Brain microvascular endothelial cell (primary cell): ENCODE measurements at regions not wholly inside any gene's neighbourhood (a gene's known extent, or its start where the extent isn't known, plus 50 kb on each side); places are given as distances from the start of the nearest gene placed in this dataset.

Experiments used
- DNase-seq: peaks from one replicate; pipeline ENCODE4 v3.0.0-alpha.2; 2020
- H3K27ac ChIP-seq: fragments of 250-450 bp; sonication (Bioruptor Pico); 2 replicates; pipeline ENCODE4 v1.5.1; 2020; ENCODE audit warnings: mild to moderate bottlenecking, moderate library complexity
- H3K27me3 ChIP-seq: fragments of 250-450 bp; sonication (Bioruptor Pico); replicated peaks from 2 replicates; pipeline ENCODE4 v1.5.1; 2020; ENCODE audit warnings: mild to moderate bottlenecking
- H3K36me3 ChIP-seq: fragments of 250-450 bp; sonication (Bioruptor Pico); replicated peaks from 2 replicates; pipeline ENCODE4 v1.5.1; 2020; ENCODE audit warnings: mild to moderate bottlenecking
- H3K4me3 ChIP-seq: 2 replicates; pipeline ENCODE4 v1.5.1; 2011; ENCODE audit warnings: low read depth, mild to moderate bottlenecking, control low read depth, low read length, moderate library complexity
- in situ Hi-C: cut with HindIII; loops from 2 replicates; pipeline ENCODE4 v1.10.0; 2017; ENCODE audit warnings: low sequenced_read_pairs, low pct_ligation_motif_present
- TF ChIP-seq, protein P1 (sequence below): IDR thresholded peaks from 2 replicates; pipeline ENCODE4 v1.5.1; 2011; ENCODE audit warnings: low read depth, mild to moderate bottlenecking, moderate library complexity, low read length, control low read depth, inconsistent platforms; ENCODE audit errors: missing control alignments

DNA sequence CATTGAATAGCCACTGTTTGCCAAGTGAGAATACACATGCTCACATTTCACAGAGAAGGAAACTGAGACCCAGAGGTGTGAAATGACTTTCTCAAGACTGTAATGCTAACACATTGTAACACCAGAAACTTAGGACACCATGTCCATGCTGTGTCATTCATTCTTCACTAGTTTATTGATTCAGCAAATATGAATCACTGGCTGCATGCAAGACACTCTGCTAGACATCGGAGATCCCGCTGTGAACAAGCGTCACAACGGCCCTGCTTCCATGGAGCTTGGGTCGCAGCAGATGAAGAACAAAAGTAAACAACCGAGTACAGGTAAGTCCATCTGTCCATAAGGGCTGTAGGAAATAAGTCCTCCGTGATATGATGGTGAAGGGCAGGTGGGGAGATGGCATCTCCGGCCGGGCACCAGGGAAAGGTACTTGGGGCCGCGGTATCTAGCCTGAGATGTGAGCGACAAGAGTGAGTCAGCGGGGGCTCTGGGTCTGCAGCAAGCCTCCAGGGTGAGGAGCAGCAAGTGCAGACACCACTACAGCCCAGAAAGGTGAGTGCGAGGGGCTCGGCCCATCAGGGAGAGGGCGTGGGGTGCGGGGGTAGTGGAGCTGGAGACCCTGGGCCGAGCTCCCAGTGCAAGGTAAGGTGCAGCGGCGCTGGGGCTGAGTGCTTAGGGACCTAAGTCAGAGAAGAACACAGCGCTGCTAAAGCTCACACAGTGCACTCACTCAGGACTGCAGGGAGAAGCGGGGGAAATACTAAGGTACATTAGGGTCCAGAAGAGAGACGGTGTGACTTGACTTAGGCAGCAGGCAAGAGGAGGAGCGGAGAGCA, 391.2 kb downstream of the FBXO15 start:
- TF ChIP-seq, protein P1, sequence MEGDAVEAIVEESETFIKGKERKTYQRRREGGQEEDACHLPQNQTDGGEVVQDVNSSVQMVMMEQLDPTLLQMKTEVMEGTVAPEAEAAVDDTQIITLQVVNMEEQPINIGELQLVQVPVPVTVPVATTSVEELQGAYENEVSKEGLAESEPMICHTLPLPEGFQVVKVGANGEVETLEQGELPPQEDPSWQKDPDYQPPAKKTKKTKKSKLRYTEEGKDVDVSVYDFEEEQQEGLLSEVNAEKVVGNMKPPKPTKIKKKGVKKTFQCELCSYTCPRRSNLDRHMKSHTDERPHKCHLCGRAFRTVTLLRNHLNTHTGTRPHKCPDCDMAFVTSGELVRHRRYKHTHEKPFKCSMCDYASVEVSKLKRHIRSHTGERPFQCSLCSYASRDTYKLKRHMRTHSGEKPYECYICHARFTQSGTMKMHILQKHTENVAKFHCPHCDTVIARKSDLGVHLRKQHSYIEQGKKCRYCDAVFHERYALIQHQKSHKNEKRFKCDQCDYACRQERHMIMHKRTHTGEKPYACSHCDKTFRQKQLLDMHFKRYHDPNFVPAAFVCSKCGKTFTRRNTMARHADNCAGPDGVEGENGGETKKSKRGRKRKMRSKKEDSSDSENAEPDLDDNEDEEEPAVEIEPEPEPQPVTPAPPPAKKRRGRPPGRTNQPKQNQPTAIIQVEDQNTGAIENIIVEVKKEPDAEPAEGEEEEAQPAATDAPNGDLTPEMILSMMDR, result no peak
- DNase-seq, result peak; percentile 48
- Histone ChIP-seq H3K27ac (no peak overlapping the region), H3K4me3 (no peak overlapping the region), H3K36me3 (no peaks in the 10 kb centered on the region), H3K27me3 (no peaks in the 10 kb centered on the region)
- in situ Hi-C loops, result no loop called here

DNA sequence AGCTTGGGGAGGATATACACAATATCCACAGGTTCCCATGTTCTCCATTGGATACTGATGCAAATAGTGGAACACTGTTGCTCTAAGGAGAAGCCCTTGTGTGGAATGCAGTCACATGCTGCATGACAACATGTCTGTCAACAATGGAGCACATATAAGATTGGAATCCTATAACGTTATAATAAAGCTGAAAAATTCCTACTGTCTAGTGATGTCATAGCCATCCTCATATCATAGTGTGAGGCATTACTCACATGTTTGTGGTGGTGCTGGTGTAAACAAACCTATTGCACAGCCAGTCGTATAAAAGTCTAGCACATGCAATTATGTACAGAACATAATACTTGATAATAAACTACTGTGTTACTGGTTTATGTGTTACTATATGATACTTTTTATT, 394.7 kb downstream of the FBXO15 start:
- Histone ChIP-seq H3K27me3 (no peaks in the 10 kb centered on the region), H3K4me3 (no peak overlapping the region), H3K27ac (peak overlapping the region; percentile 0), H3K36me3 (no peaks in the 10 kb centered on the region)
- DNase-seq, result no peak
- TF ChIP-seq, protein P1, result no peak
- in situ Hi-C loops, result no loop called here

DNA sequence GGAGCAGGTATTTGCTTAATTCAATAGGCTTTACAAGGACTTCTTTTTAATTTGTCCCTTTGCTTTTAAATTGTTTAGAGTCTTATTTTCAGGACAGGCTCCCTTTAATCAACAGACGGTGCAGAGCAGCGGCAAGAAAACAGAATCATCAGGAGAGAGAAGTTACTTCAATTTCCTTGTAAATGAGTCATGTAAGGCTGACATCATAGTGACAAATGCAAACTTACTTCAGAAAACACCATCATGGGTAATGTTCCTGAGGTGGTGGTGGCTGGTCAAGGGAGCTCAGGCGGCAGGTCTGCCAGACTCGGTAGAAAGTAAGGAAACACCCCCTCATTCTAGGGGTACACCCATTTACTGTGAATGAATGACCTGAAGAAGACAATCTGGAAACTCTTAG, 395.1 kb downstream of the FBXO15 start:
- TF ChIP-seq, protein P1, result no peak
- no peaks in the 10 kb centered on the region for H3K27me3 ChIP-seq
- peak overlapping the region; percentile 0 for H3K27ac ChIP-seq
- no peak overlapping the region for H3K4me3 ChIP-seq
- in situ Hi-C loops, result no loop called here
- no peaks in the 10 kb centered on the region for H3K36me3 ChIP-seq
- peak; percentile 48 for DNase-seq

DNA sequence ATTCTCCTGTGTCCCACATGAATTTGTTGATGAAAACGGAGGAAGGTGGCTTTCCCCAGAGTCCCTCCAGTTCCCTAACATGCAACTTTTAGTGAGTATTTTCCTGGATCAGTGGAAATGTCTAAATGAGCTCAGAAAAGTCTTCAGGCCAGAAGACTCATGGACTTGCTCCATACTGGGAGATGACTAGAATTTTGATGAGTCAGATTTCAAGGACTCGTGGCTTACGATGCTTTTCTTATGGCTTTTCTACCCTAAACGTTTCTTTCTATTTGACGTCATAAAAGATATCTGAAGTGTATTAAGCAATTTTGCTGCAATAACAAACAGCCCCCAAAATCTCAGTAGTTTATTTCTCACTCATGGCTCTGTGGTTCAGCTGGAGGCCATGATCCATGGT, 397.6 kb downstream of the FBXO15 start:
- no peaks in the 10 kb centered on the region for H3K27me3 ChIP-seq
- H3K4me3 ChIP-seq, result no peak overlapping the region
- in situ Hi-C loops, result no loop called here
- no peak for DNase-seq
- TF ChIP-seq, protein P1, result no peak
- H3K27ac ChIP-seq, result no peak overlapping the region
- no peaks in the 10 kb centered on the region for H3K36me3 ChIP-seq

DNA sequence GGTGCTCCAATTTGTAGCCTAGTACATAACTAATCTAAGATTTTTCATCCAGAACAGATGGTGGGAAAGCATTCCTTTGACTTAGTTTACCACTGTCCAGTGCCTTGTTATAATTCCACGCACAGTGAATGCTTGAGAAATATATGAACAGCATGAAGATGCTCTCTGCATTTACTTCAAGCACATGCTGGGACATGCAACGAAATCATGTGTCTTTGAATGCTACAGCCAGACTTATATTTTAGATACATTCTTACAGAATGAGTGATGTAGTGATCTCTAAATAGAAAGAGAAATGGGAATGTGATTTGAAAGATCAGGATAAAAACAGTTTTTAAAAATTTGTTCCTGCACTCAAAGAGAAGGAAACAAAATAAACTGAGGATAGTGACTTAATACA, 398.3 kb downstream of the FBXO15 start:
- Histone ChIP-seq H3K27ac (no peak overlapping the region), H3K27me3 (no peaks in the 10 kb centered on the region), H3K36me3 (no peaks in the 10 kb centered on the region), H3K4me3 (no peak overlapping the region)
- in situ Hi-C loops, result no loop called here
- TF ChIP-seq, protein P1, result no peak
- DNase-seq, result no peak

DNA sequence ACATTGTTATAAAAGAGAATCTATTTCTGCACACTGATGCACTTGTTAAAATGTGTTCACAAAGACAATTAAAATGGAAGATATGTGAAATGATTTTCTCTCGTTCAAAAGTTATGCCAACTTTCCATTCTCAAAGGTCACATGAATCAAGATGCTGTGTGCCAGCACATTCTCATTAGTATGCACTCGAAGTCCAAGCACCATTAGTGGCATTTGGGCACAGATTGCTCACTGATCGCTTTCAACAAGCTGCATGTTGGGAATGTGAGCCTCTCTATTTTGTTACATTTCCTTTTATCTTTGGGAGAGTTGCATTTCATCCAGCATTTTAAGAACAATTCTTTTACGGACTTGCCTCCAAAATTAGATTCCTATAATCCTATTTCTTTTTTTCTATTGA, 398.9 kb downstream of the FBXO15 start:
- in situ Hi-C loops, result no loop called here
- DNase-seq, result no peak
- Histone ChIP-seq H3K4me3 (no peak overlapping the region), H3K27me3 (no peaks in the 10 kb centered on the region), H3K27ac (no peak overlapping the region), H3K36me3 (no peaks in the 10 kb centered on the region)
- TF ChIP-seq, protein P1, result no peak
